ENCODE measurements at regions not wholly inside any gene's neighbourhood (a gene's known extent, or its start where the extent isn't known, plus 50 kb on each side); places are given as distances from the start of the nearest gene placed in this dataset.

DNA sequence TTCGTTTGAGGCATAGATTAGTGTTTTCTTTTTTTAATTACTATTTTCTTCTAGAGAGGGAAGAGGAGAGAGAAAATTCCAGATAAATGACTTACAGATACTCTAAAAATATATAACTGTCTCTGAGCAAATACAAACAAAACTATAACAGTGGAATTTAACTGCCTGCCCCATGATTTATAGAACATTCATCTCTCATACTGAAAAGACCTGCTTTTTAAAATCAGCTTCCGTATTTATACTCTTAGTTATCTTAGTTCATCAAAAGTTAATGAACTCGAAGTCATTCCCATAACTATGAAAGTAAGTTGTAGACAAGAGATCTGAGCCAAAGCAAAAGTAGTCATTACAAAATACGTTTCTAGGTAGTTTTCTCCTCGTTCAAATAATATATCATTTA is 123.8 kb upstream of the DMRT1 start:
- TF ChIP-seq ZNF274 (IDR thresholded peaks at IDR 0.05; ENCODE audit: low read depth, low read length) = no peak
- no peak for TF ChIP-seq YY1 (IDR thresholded peaks at IDR 0.05; ENCODE audit: insufficient read depth, insufficient read length)
- no peak for TF ChIP-seq SUZ12 (IDR thresholded peaks at IDR 0.05; ENCODE audit: extremely low read depth, insufficient read depth, insufficient read length)

Measured in NT2/D1 (cell line).